GM21367 (cell line): ENCODE measurements at regions not wholly inside any gene's neighbourhood (a gene's known extent, or its start where the extent isn't known, plus 50 kb on each side); places are given as distances from the start of the nearest gene placed in this dataset.
"Not testable (repeated sequence)": the region's sequence is repeated elsewhere in the genome, so short reads cannot be mapped to it uniquely, and the experiment has no call there.

Experiments
- ATAC-seq: cut with Tn5 transposase; IDR thresholded peaks from one replicate; pipeline ENCODE4 v1.9.1; 2021; ENCODE audit not compliant: unreplicated experiment

GRCh38 chr6:139726272-139726671 lies 351.8 kb upstream of the CITED2 start:
- ATAC-seq, result not testable (repeated sequence)

- no peak for ATAC-seq
Observed at GRCh38 chr6:139722530-139722929, 348.1 kb upstream of the CITED2 start.

GRCh38 chr6:139721954-139722353 lies 347.5 kb upstream of the CITED2 start:
- no peak for ATAC-seq

GRCh38 chr6:139713900-139714506 lies 339.6 kb upstream of the CITED2 start:
- no peak for ATAC-seq

- no peak for ATAC-seq
Observed at GRCh38 chr6:139713424-139713823, 339.0 kb upstream of the CITED2 start.

GRCh38 chr6:139712830-139713229 lies 338.4 kb upstream of the CITED2 start:
- ATAC-seq, result no peak

- no peak for ATAC-seq
Observed at GRCh38 chr6:139711804-139712585, 337.5 kb upstream of the CITED2 start.

- ATAC-seq, result no peak
Observed at GRCh38 chr6:139710556-139710955, 336.1 kb upstream of the CITED2 start.

- ATAC-seq, result no peak
Observed at GRCh38 chr6:139708337-139709199, 334.1 kb upstream of the CITED2 start.

- no peak for ATAC-seq
Observed at GRCh38 chr6:139706912-139707311, 332.5 kb upstream of the CITED2 start.

GRCh38 chr6:139705284-139705683 lies 330.8 kb upstream of the CITED2 start:
- no peak for ATAC-seq

GRCh38 chr6:139703780-139704179 lies 329.3 kb upstream of the CITED2 start:
- no peak for ATAC-seq

- ATAC-seq, result no peak
Observed at GRCh38 chr6:139702706-139703105, 328.3 kb upstream of the CITED2 start.

GRCh38 chr6:139701695-139702094 lies 327.2 kb upstream of the CITED2 start:
- ATAC-seq, result no peak

GRCh38 chr6:139701003-139701402 lies 326.6 kb upstream of the CITED2 start:
- no peak for ATAC-seq

GRCh38 chr6:139699911-139700310 lies 325.5 kb upstream of the CITED2 start:
- ATAC-seq, result no peak

- no peak for ATAC-seq
Observed at GRCh38 chr6:139699335-139699734, 324.9 kb upstream of the CITED2 start.

GRCh38 chr6:139698526-139699176 lies 324.2 kb upstream of the CITED2 start:
- ATAC-seq, result no peak

- not testable (repeated sequence) for ATAC-seq
Observed at GRCh38 chr6:139697856-139698255, 323.4 kb upstream of the CITED2 start.

GRCh38 chr6:139696991-139697390 lies 322.5 kb upstream of the CITED2 start:
- ATAC-seq, result not testable (repeated sequence)

GRCh38 chr6:139695361-139695760 lies 320.9 kb upstream of the CITED2 start:
- no peak for ATAC-seq
